ENCODE measurements at regions not wholly inside any gene's neighbourhood (a gene's known extent, or its start where the extent isn't known, plus 50 kb on each side); places are given as distances from the start of the nearest gene placed in this dataset.

GRCh38 chr2:12070581-12070980 lies 324.1 kb downstream of the LPIN1 start:
- H3K9ac ChIP-seq (ENCODE audit: low read length) = no peak overlapping the region
- H3K4me3 ChIP-seq (ENCODE audit: low read length) = no peak overlapping the region
- no peaks in the 10 kb centered on the region for H3K9me3 ChIP-seq (ENCODE audit: control insufficient read depth, low read length)
- no peaks in the 10 kb centered on the region for H3K27me3 ChIP-seq (ENCODE audit: control insufficient read depth, insufficient read depth, low read length)
- H3K4me1 ChIP-seq (ENCODE audit: control insufficient read depth, insufficient read depth, low read length) = no peaks in the 10 kb centered on the region
- no peaks in the 10 kb centered on the region for H3K36me3 ChIP-seq (ENCODE audit: control insufficient read depth, insufficient read depth, low read length)

GRCh38 chr2:12071318-12071717 lies 324.9 kb downstream of the LPIN1 start:
- no peak overlapping the region for H3K9ac ChIP-seq (ENCODE audit: low read length)
- H3K4me1 ChIP-seq (ENCODE audit: control insufficient read depth, insufficient read depth, low read length) = no peaks in the 10 kb centered on the region
- no peaks in the 10 kb centered on the region for H3K36me3 ChIP-seq (ENCODE audit: control insufficient read depth, insufficient read depth, low read length)
- no peaks in the 10 kb centered on the region for H3K27me3 ChIP-seq (ENCODE audit: control insufficient read depth, insufficient read depth, low read length)
- no peak overlapping the region for H3K4me3 ChIP-seq (ENCODE audit: low read length)
- no peaks in the 10 kb centered on the region for H3K9me3 ChIP-seq (ENCODE audit: control insufficient read depth, low read length)

GRCh38 chr2:12073217-12073852 lies 326.9 kb downstream of the LPIN1 start:
- H3K9me3 ChIP-seq (ENCODE audit: control insufficient read depth, low read length) = no peaks in the 10 kb centered on the region

GRCh38 chr2:12074126-12074844 lies 327.9 kb downstream of the LPIN1 start:
- Histone ChIP-seq H3K4me3 (ENCODE audit: low read length) (no peak overlapping the region), H3K4me1 (ENCODE audit: control insufficient read depth, insufficient read depth, low read length) (no peaks in the 10 kb centered on the region), H3K9me3 (ENCODE audit: control insufficient read depth, low read length) (no peaks in the 10 kb centered on the region), H3K36me3 (ENCODE audit: control insufficient read depth, insufficient read depth, low read length) (no peaks in the 10 kb centered on the region), H3K9ac (ENCODE audit: low read length) (no peak overlapping the region), H3K27me3 (ENCODE audit: control insufficient read depth, insufficient read depth, low read length) (no peaks in the 10 kb centered on the region)

More at GRCh38 chr2:12073217-12073852, 326.9 kb downstream of the LPIN1 start:
- Histone ChIP-seq H3K36me3 (ENCODE audit: control insufficient read depth, insufficient read depth, low read length) (no peaks in the 10 kb centered on the region), H3K4me1 (ENCODE audit: control insufficient read depth, insufficient read depth, low read length) (no peaks in the 10 kb centered on the region), H3K4me3 (ENCODE audit: low read length) (no peak overlapping the region), H3K9ac (ENCODE audit: low read length) (no peak overlapping the region), H3K27me3 (ENCODE audit: control insufficient read depth, insufficient read depth, low read length) (no peaks in the 10 kb centered on the region)

GRCh38 chr2:12074845-12075217 lies 328.4 kb downstream of the LPIN1 start:
- no peaks in the 10 kb centered on the region for H3K4me1 ChIP-seq (ENCODE audit: control insufficient read depth, insufficient read depth, low read length)
- H3K9ac ChIP-seq (ENCODE audit: low read length) = no peak overlapping the region
- no peaks in the 10 kb centered on the region for H3K27me3 ChIP-seq (ENCODE audit: control insufficient read depth, insufficient read depth, low read length)
- H3K4me3 ChIP-seq (ENCODE audit: low read length) = no peak overlapping the region
- no peaks in the 10 kb centered on the region for H3K9me3 ChIP-seq (ENCODE audit: control insufficient read depth, low read length)
- no peaks in the 10 kb centered on the region for H3K36me3 ChIP-seq (ENCODE audit: control insufficient read depth, insufficient read depth, low read length)

GRCh38 chr2:12075603-12076002 lies 329.2 kb downstream of the LPIN1 start:
- Histone ChIP-seq H3K36me3 (ENCODE audit: control insufficient read depth, insufficient read depth, low read length) (no peaks in the 10 kb centered on the region), H3K9ac (ENCODE audit: low read length) (no peak overlapping the region), H3K9me3 (ENCODE audit: control insufficient read depth, low read length) (no peaks in the 10 kb centered on the region), H3K27me3 (ENCODE audit: control insufficient read depth, insufficient read depth, low read length) (no peaks in the 10 kb centered on the region), H3K4me3 (ENCODE audit: low read length) (no peak overlapping the region), H3K4me1 (ENCODE audit: control insufficient read depth, insufficient read depth, low read length) (no peaks in the 10 kb centered on the region)

- no peaks in the 10 kb centered on the region for H3K27me3 ChIP-seq (ENCODE audit: control insufficient read depth, insufficient read depth, low read length)
- H3K9ac ChIP-seq (ENCODE audit: low read length) = no peak overlapping the region
- H3K4me1 ChIP-seq (ENCODE audit: control insufficient read depth, insufficient read depth, low read length) = no peaks in the 10 kb centered on the region
- no peaks in the 10 kb centered on the region for H3K9me3 ChIP-seq (ENCODE audit: control insufficient read depth, low read length)
- H3K4me3 ChIP-seq (ENCODE audit: low read length) = no peak overlapping the region
- H3K36me3 ChIP-seq (ENCODE audit: control insufficient read depth, insufficient read depth, low read length) = no peaks in the 10 kb centered on the region
Observed at GRCh38 chr2:12076810-12077209, 330.4 kb downstream of the LPIN1 start.

- Histone ChIP-seq H3K4me3 (ENCODE audit: low read length) (no peak overlapping the region), H3K4me1 (ENCODE audit: control insufficient read depth, insufficient read depth, low read length) (no peaks in the 10 kb centered on the region), H3K9me3 (ENCODE audit: control insufficient read depth, low read length) (no peaks in the 10 kb centered on the region), H3K9ac (ENCODE audit: low read length) (no peak overlapping the region), H3K36me3 (ENCODE audit: control insufficient read depth, insufficient read depth, low read length) (no peaks in the 10 kb centered on the region), H3K27me3 (ENCODE audit: control insufficient read depth, insufficient read depth, low read length) (no peaks in the 10 kb centered on the region)
Observed at GRCh38 chr2:12080360-12080759, 333.9 kb downstream of the LPIN1 start.

- H3K9ac ChIP-seq (ENCODE audit: low read length) = no peak overlapping the region
- no peaks in the 10 kb centered on the region for H3K27me3 ChIP-seq (ENCODE audit: control insufficient read depth, insufficient read depth, low read length)
- no peak overlapping the region for H3K4me3 ChIP-seq (ENCODE audit: low read length)
- H3K9me3 ChIP-seq (ENCODE audit: control insufficient read depth, low read length) = no peaks in the 10 kb centered on the region
- no peaks in the 10 kb centered on the region for H3K36me3 ChIP-seq (ENCODE audit: control insufficient read depth, insufficient read depth, low read length)
- H3K4me1 ChIP-seq (ENCODE audit: control insufficient read depth, insufficient read depth, low read length) = no peaks in the 10 kb centered on the region
Observed at GRCh38 chr2:12081481-12082210, 335.2 kb downstream of the LPIN1 start.

- H3K9me3 ChIP-seq (ENCODE audit: control insufficient read depth, low read length) = no peaks in the 10 kb centered on the region
- no peak overlapping the region for H3K9ac ChIP-seq (ENCODE audit: low read length)
- H3K4me3 ChIP-seq (ENCODE audit: low read length) = no peak overlapping the region
- no peaks in the 10 kb centered on the region for H3K27me3 ChIP-seq (ENCODE audit: control insufficient read depth, insufficient read depth, low read length)
- no peaks in the 10 kb centered on the region for H3K36me3 ChIP-seq (ENCODE audit: control insufficient read depth, insufficient read depth, low read length)
- no peaks in the 10 kb centered on the region for H3K4me1 ChIP-seq (ENCODE audit: control insufficient read depth, insufficient read depth, low read length)
Observed at GRCh38 chr2:12083081-12083581, 336.7 kb downstream of the LPIN1 start.

GRCh38 chr2:12083713-12084419 lies 337.4 kb downstream of the LPIN1 start:
- Histone ChIP-seq H3K4me1 (ENCODE audit: control insufficient read depth, insufficient read depth, low read length) (no peaks in the 10 kb centered on the region), H3K9ac (ENCODE audit: low read length) (no peak overlapping the region), H3K4me3 (ENCODE audit: low read length) (no peak overlapping the region), H3K36me3 (ENCODE audit: control insufficient read depth, insufficient read depth, low read length) (no peaks in the 10 kb centered on the region), H3K27me3 (ENCODE audit: control insufficient read depth, insufficient read depth, low read length) (no peaks in the 10 kb centered on the region), H3K9me3 (ENCODE audit: control insufficient read depth, low read length) (no peaks in the 10 kb centered on the region)

GRCh38 chr2:12087175-12087574 lies 340.7 kb downstream of the LPIN1 start:
- Histone ChIP-seq H3K36me3 (ENCODE audit: control insufficient read depth, insufficient read depth, low read length) (no peaks in the 10 kb centered on the region), H3K9me3 (ENCODE audit: control insufficient read depth, low read length) (no peaks in the 10 kb centered on the region), H3K4me3 (ENCODE audit: low read length) (no peak overlapping the region), H3K9ac (ENCODE audit: low read length) (no peak overlapping the region), H3K4me1 (ENCODE audit: control insufficient read depth, insufficient read depth, low read length) (no peaks in the 10 kb centered on the region), H3K27me3 (ENCODE audit: control insufficient read depth, insufficient read depth, low read length) (no peaks in the 10 kb centered on the region)

Measured in mucosa of stomach (tissue), 1 donor.